ENCODE measurements at regions not wholly inside any gene's neighbourhood (a gene's known extent, or its start where the extent isn't known, plus 50 kb on each side); places are given as distances from the start of the nearest gene placed in this dataset.
"Not testable (repeated sequence)": the region's sequence is repeated elsewhere in the genome, so short reads cannot be mapped to it uniquely, and the experiment has no call there.

GRCh38 chr7:68025369-68025768 is 1028.7 kb downstream of the TYW1 start:
- DNase-seq, result no peak

GRCh38 chr7:68030530-68030929 is 1033.9 kb downstream of the TYW1 start:
- DNase-seq, result no peak

GRCh38 chr7:68031180-68031943 is 1034.7 kb downstream of the TYW1 start:
- no peak for DNase-seq

DNA sequence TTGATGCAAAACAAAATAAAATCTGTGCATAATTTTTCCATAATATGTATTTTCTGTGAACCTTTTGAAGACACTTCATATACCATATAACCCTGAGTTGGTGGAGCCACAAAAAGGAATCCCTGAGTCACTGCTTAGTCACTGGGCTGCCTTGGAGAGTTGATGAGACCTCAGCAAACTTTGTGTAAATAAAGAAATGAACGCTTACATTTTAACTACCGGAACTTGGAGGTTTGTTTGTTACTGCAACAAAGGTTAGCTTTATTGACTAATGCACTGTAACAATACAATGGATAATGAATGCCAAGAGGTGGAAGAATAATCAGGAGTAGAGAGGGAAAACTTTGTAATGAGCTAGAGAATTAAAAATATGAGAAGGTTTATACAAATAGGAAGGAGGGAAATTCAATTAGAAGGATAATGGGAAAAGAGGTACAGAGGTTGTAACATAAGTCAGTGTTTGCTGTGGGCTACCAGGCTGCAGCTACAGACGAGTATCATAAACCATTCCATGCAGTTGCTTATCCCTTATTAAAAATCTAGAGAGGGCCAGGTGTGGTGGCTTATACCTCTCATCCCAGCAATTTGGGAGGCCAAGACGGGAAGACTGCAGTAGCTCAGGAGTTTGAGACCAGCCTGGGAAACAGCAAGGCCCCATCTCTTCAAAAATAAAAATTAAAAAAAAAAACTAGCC is 1042.1 kb downstream of the TYW1 start:
- DNase-seq, result no peak

GRCh38 chr7:68041554-68041953 is 1044.9 kb downstream of the TYW1 start:
- DNase-seq, result no peak

DNA sequence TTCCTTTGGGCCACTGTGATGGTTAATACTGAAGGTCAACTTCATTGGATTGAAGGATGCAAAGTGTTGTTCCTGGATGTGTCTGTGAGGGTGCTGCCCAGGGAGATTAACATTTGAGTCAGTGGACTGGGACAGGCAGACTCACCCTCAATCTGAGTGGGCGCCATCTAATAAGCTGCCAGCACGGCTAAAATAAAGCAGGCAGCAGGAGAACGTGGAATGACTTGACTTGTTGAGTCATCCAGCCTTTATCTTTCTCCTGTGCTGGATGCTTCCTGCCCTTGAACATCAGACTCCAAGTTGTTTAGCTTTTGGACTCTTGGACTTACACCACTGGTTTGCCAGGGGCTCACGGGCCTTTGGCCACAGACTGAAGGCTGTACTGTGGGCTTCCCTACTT is 1046.9 kb downstream of the TYW1 start:
- DNase-seq, result no peak

DNA sequence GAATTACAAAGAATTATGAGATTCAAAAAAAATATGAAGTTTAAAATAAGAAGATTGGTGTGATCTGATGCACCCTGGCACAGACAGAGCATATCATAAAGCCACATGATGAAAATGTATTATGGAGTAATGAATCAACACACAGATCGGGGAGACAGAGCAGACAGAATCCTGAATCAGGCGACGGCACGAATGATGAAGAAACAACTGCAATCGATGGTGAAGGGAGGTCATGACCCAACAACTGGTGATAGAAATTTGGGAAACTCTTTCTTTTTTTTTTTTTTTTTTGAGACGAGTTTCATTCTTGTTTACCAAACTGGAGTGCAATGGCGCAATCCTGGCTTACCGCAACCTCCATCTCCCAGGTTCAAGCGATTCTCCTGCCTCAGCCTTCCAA is 1054.0 kb downstream of the TYW1 start:
- DNase-seq, result no peak

GRCh38 chr7:68058014-68058413 is 1061.4 kb downstream of the TYW1 start:
- DNase-seq, result no peak

GRCh38 chr7:68063171-68063570 is 1066.5 kb downstream of the TYW1 start:
- no peak for DNase-seq

GRCh38 chr7:68065581-68065980 is 1068.9 kb downstream of the TYW1 start:
- DNase-seq, result no peak

- no peak for DNase-seq
Measured at GRCh38 chr7:68067845-68068244, 1071.2 kb downstream of the TYW1 start.

GRCh38 chr7:68070992-68071391 is 1074.4 kb downstream of the TYW1 start:
- DNase-seq, result no peak

- no peak for DNase-seq
Measured at GRCh38 chr7:68073701-68074100, 1077.1 kb downstream of the TYW1 start.

GRCh38 chr7:68074242-68074641 is 1077.6 kb downstream of the TYW1 start:
- DNase-seq, result no peak

DNA sequence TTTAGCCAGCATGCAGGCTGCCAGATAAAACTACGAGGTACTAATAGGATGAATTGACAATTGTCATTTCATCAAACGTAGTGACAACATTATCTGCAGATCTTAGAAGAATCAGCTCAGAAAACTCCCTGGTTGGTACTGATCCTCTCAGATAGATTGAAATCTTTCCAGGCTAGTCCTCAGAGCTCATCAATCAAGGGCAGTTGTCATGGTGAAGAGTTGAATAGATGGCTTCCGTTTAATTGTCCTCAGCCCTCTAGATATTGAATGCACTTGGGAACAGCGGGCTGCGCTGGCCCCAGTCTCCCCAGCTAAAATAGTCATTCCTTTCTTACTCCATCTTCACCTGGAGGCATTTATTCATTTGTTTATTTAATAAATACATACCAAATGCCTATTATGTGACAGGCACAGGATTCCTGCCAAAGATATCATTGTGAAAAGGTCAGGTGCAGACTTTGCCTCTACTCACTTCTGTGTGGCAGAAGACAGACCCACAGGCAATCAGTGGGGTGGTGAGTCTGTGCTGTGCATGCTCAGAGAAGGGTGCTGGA is 1081.6 kb downstream of the TYW1 start:
- DNase-seq, result no peak

DNA sequence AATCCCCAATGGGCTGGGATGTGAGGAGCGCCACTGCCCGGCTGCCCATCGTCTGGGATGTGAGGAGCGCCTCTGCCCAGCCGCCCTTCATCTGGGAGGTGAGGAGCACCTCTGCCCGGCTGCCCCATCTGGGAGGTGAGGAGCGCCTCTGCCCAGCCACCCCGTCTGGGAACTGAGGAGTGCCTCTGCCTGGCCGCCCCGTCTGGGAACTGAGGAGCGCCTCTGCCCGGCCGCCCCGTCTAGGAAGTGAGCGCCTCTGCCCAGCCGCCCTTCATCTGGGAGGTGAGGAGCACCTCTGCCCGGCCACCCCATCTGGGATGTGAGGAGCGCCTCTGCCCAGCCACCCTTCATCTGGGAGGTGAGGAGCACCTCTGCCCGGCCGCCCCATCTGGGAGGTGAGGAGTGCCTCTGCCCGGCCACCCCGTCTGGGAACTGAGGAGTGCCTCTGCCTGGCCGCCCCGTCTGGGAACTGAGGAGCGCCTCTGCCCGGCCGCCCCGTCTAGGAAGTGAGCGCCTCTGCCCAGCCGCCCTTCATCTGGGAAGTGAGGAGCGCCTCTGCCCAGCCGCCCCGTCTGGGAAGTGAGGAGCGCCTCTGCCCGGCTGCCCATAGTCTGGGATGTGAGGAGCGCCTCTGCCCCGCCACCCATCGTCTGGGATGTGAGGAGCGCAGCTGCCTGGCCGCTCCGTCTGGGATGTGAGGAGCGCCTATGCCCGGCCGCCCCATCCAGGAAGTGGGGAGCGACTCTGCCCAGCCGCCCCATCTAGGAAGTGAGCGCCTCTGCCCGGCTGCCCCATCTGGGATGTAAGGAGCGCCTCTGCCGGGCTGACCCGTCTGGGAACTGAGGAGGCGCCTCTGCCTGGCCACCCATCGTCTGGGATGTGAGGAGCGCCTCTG is 1085.7 kb downstream of the TYW1 start:
- DNase-seq, result not testable (repeated sequence)

DNA sequence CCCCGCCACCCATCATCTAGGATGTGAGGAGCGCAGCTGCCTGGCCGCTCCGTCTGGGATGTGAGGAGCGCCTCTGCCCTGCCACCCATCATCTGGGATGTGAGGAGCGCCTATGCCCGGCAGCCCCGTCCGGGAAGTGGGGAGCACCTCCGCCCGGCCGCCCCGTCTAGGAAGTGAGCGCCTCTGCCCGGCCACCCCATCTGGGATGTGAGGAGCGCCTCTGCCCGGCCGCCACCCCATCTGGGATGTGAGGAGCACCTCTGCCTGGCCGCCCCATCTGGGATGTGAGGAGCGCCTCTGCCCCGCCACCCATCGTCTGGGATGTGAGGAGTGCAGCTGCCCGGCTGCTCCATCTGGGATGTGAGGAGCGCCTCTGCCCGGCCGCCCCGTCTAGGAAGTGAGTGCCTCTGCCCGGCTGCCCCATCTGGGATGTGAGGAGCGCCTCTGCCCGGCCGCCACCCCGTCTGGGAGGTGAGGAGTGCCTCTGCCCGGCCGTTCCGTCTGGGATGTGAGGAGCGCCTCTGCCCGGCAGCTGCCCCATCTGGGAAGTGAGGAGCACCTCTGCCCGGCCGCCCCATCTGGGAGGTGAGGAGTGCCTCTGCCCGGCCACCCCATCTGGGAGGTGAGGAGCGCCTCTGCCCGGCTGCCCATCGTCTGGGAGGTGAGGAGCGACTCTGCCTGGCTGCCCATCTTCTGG is 1086.5 kb downstream of the TYW1 start:
- DNase-seq, result not testable (repeated sequence)

DNA sequence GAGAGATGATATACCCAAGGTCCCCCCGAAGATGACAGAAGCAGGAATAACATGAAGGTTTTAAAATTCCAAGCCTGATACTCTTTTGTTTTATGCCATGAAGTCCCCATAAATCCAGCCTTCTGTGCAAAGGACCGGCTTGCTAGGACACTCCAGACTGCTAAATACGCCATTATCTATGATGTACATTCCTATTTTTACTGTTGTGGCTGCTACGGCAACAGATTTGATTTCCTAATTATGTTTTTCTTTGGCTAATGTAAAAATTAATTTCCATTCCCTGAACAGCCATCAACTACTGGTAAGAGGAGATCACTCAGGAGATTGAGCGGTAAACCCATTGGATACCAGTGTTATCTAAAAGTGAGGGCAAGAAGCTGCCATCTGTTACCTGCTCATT is 1090.8 kb downstream of the TYW1 start:
- no peak for DNase-seq

DNA sequence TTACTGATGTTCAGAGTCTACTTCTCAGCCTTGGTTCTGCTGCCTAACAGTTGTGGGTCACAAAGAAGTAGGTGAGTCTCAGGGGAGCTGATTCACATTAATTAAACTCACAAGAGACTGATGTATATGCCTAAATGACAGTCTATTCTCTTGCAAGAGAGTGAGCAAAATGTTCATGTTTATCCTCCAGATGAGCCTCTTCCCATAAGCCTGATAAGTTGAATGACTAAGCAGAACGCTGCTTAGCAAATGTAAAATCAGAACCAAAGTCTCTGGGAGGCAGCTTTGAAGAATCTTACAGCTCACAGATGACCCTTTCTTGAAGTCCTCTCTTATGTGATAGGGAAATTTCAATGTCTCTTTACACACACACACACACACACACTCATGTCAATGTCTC is 1092.2 kb downstream of the TYW1 start:
- DNase-seq, result no peak

DNA sequence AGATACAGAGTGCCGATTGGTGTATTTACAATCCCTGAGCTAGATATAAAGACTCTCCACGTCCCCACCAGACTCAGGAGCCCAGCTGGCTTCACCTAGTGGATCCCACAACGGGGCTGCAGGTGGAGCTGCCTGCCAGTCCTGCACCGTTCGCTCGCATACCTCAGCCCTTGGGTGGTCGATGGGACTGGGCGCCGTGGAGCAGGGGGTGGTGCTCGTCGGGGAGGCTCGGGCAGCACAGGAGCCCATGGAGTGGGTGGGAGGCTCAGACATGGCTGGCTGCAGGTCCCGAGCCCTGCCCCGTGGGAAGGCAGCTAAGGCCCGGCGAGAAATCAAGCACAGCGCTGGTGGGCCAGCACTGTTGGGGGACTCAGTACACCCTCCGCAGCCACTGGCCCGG is 1093.6 kb downstream of the TYW1 start:
- not testable (repeated sequence) for DNase-seq

- DNase-seq, result no peak
Measured at GRCh38 chr7:68103319-68103718, 1106.7 kb downstream of the TYW1 start.

DNA sequence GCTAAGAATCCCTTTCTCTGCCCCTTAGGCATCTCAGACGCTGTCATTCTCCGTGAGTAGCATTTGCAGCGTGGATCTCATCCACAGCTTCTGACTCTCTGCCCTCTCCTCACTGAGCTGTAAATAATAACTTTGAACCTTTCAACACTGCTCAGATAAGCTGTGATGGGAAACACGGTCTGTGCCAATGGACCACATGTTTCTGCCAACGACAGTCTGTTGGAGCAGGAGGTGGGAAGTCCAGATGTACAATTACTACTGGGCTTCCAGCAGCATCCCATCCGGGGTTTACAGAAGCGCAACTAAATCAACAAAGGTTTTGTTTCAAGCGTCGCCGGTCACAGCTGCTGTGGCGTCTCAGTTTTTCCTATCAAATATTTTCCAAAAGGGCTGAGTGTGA is 1110.6 kb downstream of the TYW1 start:
- DNase-seq, result no peak

- no peak for DNase-seq
Measured at GRCh38 chr7:68107968-68108367, 1111.3 kb downstream of the TYW1 start.
